OCI-LY3 (cell line): ENCODE measurements at regions not wholly inside any gene's neighbourhood (a gene's known extent, or its start where the extent isn't known, plus 50 kb on each side); places are given as distances from the start of the nearest gene placed in this dataset.

Experiments
- H2AFZ ChIP-seq: fragments of 200-600, 300-600 bp; shearing (Covaris generic); 2 replicates; pipeline ENCODE4 v1.6.0; 2014; ENCODE audit warnings: antibody characterized with exemption, low read depth, low read length
- H3K27ac ChIP-seq: fragments of 200-600, 300-600 bp; sonication (generic); 2 replicates; pipeline ENCODE4 v1.5.1; 2014; ENCODE audit warnings: mild to moderate bottlenecking, low read length, moderate library complexity, mixed read lengths
- H3K27me3 ChIP-seq: fragments of 200-600, 300-600 bp; sonication (generic); 2 replicates; pipeline ENCODE4 v1.6.1; 2014; ENCODE audit warnings: low read depth, low read length, mixed read lengths
- H3K36me3 ChIP-seq: fragments of 200-600, 300-600 bp; sonication (generic); replicated peaks from 2 replicates; pipeline ENCODE3; 2014; ENCODE audit warnings: low read depth, low read length, mixed read lengths
- H3K4me1 ChIP-seq: fragments of 300-600, 200-600 bp; sonication (generic); 2 replicates; pipeline ENCODE4 v1.6.1; 2014; ENCODE audit warnings: low read length, mixed read lengths
- H3K4me2 ChIP-seq: fragments of 200-600, 300-600 bp; sonication (generic); 2 replicates; pipeline ENCODE4 v1.6.1; 2014; ENCODE audit warnings: low read length, mixed read lengths
- H3K4me3 ChIP-seq: fragments of 300-600, 200-600 bp; sonication (generic); 2 replicates; pipeline ENCODE4 v1.5.1; 2014; ENCODE audit warnings: antibody characterized with exemption, mild to moderate bottlenecking, low read length, moderate library complexity
- H3K79me2 ChIP-seq: fragments of 300-600, 200-600 bp; shearing (Covaris generic); 2 replicates; pipeline ENCODE4 v1.6.1; 2014; ENCODE audit warnings: mild to moderate bottlenecking, low read length, mixed read lengths
- H3K9ac ChIP-seq: fragments of 300-600, 200-600 bp; shearing (Covaris generic); 2 replicates; pipeline ENCODE4 v1.6.0; 2014; ENCODE audit warnings: mild to moderate bottlenecking, low read length, moderate library complexity
- H3K9me3 ChIP-seq: fragments of 200-600, 300-600 bp; shearing (Covaris generic); 2 replicates; pipeline ENCODE4 v1.6.1; 2014; ENCODE audit warnings: low read length, mixed read lengths; ENCODE audit not compliant: insufficient read depth
- H4K20me1 ChIP-seq: fragments of 200-600, 300-600 bp; sonication (generic); 2 replicates; pipeline ENCODE4 v1.6.1; 2016; ENCODE audit warnings: low read length, mixed read lengths; ENCODE audit not compliant: insufficient read depth
- EZH2phosphoT487 ChIP-seq: fragments of 200-600 bp; shearing (Covaris generic); IDR thresholded peaks from 2 replicates; pipeline ENCODE4 v1.6.1; 2018; ENCODE audit warnings: antibody characterized with exemption, mixed run types, low read depth
- TF ChIP-seq, protein P1 (sequence below): fragments of 200-600, 300-600 bp; sonication (generic); IDR thresholded peaks from 2 replicates; pipeline ENCODE4 v1.5.1; 2014; ENCODE audit warnings: antibody characterized with exemption, low read length, low read depth

- H4K20me1 ChIP-seq: no peaks in the 10 kb centered on the region
- no peak overlapping the region for H3K9ac ChIP-seq
- TF ChIP-seq EZH2phosphoT487: no peak
- TF ChIP-seq, protein P1, sequence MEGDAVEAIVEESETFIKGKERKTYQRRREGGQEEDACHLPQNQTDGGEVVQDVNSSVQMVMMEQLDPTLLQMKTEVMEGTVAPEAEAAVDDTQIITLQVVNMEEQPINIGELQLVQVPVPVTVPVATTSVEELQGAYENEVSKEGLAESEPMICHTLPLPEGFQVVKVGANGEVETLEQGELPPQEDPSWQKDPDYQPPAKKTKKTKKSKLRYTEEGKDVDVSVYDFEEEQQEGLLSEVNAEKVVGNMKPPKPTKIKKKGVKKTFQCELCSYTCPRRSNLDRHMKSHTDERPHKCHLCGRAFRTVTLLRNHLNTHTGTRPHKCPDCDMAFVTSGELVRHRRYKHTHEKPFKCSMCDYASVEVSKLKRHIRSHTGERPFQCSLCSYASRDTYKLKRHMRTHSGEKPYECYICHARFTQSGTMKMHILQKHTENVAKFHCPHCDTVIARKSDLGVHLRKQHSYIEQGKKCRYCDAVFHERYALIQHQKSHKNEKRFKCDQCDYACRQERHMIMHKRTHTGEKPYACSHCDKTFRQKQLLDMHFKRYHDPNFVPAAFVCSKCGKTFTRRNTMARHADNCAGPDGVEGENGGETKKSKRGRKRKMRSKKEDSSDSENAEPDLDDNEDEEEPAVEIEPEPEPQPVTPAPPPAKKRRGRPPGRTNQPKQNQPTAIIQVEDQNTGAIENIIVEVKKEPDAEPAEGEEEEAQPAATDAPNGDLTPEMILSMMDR: no peak
- H3K27me3 ChIP-seq: no peaks in the 10 kb centered on the region
- H3K27ac ChIP-seq: no peak overlapping the region
- no peak overlapping the region for H3K4me2 ChIP-seq
- no peaks in the 10 kb centered on the region for H3K79me2 ChIP-seq
- no peaks in the 10 kb centered on the region for H3K4me1 ChIP-seq
- H2AFZ ChIP-seq: no peak overlapping the region
- H3K36me3 ChIP-seq: no peaks in the 10 kb centered on the region
- H3K9me3 ChIP-seq: no peaks in the 10 kb centered on the region
- H3K4me3 ChIP-seq: no peak overlapping the region
Observed at GRCh38 chr3:82179291-82179690, 417.8 kb upstream of the GBE1 start.

DNA sequence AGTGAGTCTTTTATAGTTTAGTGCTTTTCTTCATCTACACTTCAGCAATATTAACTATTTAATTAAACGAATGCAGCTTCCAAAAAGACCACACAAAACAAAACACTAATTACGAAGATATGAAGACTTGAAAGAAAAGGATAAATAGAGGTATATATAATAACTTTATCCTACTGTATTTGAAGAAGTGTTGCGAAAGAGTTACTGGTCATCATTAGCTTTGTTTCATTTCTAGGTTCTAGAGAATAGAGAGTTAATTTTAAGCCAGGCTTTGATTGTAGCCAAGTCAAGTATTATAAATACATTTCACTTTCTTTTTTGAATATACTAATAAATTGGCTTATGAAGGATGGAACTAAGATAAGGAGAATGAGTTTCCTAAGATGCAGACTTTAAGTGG is 416.8 kb upstream of the GBE1 start:
- TF ChIP-seq, protein P1: no peak
- TF ChIP-seq EZH2phosphoT487: no peak
- Histone ChIP-seq H3K27me3 (no peaks in the 10 kb centered on the region), H3K79me2 (no peaks in the 10 kb centered on the region), H3K4me2 (no peak overlapping the region), H3K9ac (no peak overlapping the region), H3K4me1 (no peaks in the 10 kb centered on the region), H4K20me1 (no peaks in the 10 kb centered on the region), H2AFZ (no peak overlapping the region), H3K4me3 (no peak overlapping the region), H3K9me3 (no peaks in the 10 kb centered on the region), H3K27ac (no peak overlapping the region), H3K36me3 (no peaks in the 10 kb centered on the region)

GRCh38 chr3:82177774-82178173 is 416.3 kb upstream of the GBE1 start:
- Histone ChIP-seq H3K79me2 (no peaks in the 10 kb centered on the region), H3K36me3 (no peaks in the 10 kb centered on the region), H4K20me1 (no peaks in the 10 kb centered on the region), H3K4me1 (no peaks in the 10 kb centered on the region), H3K27me3 (no peaks in the 10 kb centered on the region), H3K9ac (no peak overlapping the region), H3K4me2 (no peak overlapping the region), H2AFZ (no peak overlapping the region), H3K9me3 (no peaks in the 10 kb centered on the region), H3K4me3 (no peak overlapping the region), H3K27ac (no peak overlapping the region)
- TF ChIP-seq, protein P1: no peak
- TF ChIP-seq EZH2phosphoT487: no peak

DNA sequence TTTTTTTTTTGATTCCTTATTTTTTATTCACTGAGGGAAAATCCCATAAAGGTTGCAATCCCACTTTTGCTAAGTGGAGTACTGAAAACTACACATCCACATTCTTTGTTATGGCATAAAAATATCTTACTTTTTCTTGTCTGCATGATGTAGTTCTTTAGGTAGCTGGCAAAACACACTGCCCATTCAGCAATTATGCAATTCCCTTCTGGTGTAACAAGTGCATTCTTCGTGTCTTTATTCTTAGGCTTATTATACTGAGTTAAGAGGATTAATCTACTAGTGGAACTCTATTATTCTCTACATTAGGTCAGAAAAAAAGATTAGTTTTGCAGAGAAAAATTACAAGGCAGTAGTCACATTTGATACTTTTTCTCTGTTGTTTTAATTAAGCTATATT is 403.8 kb upstream of the GBE1 start:
- Histone ChIP-seq H3K27ac (no peak overlapping the region), H3K4me1 (no peaks in the 10 kb centered on the region)

More for the DNA sequence above, 403.8 kb upstream of the GBE1 start:
- Histone ChIP-seq H3K36me3 (no peaks in the 10 kb centered on the region), H3K9me3 (no peaks in the 10 kb centered on the region), H4K20me1 (no peaks in the 10 kb centered on the region), H3K4me2 (no peak overlapping the region), H3K79me2 (no peaks in the 10 kb centered on the region), H3K9ac (no peak overlapping the region), H2AFZ (no peak overlapping the region), H3K27me3 (no peaks in the 10 kb centered on the region), H3K4me3 (no peak overlapping the region)
- TF ChIP-seq EZH2phosphoT487: no peak
- TF ChIP-seq, protein P1: no peak
